GM12873 (cell line): ENCODE measurements at regions not wholly inside any gene's neighbourhood (a gene's known extent, or its start where the extent isn't known, plus 50 kb on each side); places are given as distances from the start of the nearest gene placed in this dataset.

ENCODE experiments used
- TF ChIP-seq, protein P1 (sequence below): IDR thresholded peaks from 2 replicates; pipeline ENCODE4 v1.5.1; 2012; ENCODE audit warnings: low read depth, mild to moderate bottlenecking, moderate library complexity, low read length, control low read depth; ENCODE audit not compliant: insufficient read depth; ENCODE audit errors: missing control alignments

- TF ChIP-seq, protein P1, sequence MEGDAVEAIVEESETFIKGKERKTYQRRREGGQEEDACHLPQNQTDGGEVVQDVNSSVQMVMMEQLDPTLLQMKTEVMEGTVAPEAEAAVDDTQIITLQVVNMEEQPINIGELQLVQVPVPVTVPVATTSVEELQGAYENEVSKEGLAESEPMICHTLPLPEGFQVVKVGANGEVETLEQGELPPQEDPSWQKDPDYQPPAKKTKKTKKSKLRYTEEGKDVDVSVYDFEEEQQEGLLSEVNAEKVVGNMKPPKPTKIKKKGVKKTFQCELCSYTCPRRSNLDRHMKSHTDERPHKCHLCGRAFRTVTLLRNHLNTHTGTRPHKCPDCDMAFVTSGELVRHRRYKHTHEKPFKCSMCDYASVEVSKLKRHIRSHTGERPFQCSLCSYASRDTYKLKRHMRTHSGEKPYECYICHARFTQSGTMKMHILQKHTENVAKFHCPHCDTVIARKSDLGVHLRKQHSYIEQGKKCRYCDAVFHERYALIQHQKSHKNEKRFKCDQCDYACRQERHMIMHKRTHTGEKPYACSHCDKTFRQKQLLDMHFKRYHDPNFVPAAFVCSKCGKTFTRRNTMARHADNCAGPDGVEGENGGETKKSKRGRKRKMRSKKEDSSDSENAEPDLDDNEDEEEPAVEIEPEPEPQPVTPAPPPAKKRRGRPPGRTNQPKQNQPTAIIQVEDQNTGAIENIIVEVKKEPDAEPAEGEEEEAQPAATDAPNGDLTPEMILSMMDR = no peak
These were observed 412.9 kb upstream of the SALL3 start for GRCh38 chr18:78566720-78567119.

- TF ChIP-seq, protein P1 = no peak
These were observed 408.4 kb upstream of the SALL3 start for GRCh38 chr18:78571063-78571785.

GRCh38 chr18:78571831-78572347 is 407.7 kb upstream of the SALL3 start:
- TF ChIP-seq, protein P1 = no peak

- TF ChIP-seq, protein P1 = no peak
These were observed 405.8 kb upstream of the SALL3 start for GRCh38 chr18:78573773-78574172.

GRCh38 chr18:78576967-78577366 is 402.7 kb upstream of the SALL3 start:
- TF ChIP-seq, protein P1 = no peak

- TF ChIP-seq, protein P1 = no peak
These were observed 400.2 kb upstream of the SALL3 start for GRCh38 chr18:78579449-78579848.

- TF ChIP-seq, protein P1 = no peak
These were observed 399.6 kb upstream of the SALL3 start for GRCh38 chr18:78579854-78580577.
